ENCODE measurements at regions not wholly inside any gene's neighbourhood (a gene's known extent, or its start where the extent isn't known, plus 50 kb on each side); places are given as distances from the start of the nearest gene placed in this dataset.

GRCh38 chr18:10279471-10279870 is 175.0 kb upstream of the APCDD1 start:
- no peak for DNase-seq (ENCODE audit: low spot score)
- in situ Hi-C loops (cut with HindIII; ENCODE audit: low sequenced_read_pairs), result no loop called here

- in situ Hi-C loops (cut with HindIII; ENCODE audit: low sequenced_read_pairs), result no loop called here
- DNase-seq (ENCODE audit: low spot score), result no peak
Measured at GRCh38 chr18:10279905-10280644, 174.4 kb upstream of the APCDD1 start.

- in situ Hi-C loops (cut with HindIII; ENCODE audit: low sequenced_read_pairs), result no loop called here
- no peak for DNase-seq (ENCODE audit: low spot score)
Measured at GRCh38 chr18:10284540-10285282, 169.7 kb upstream of the APCDD1 start.

GRCh38 chr18:10285283-10285640 is 169.2 kb upstream of the APCDD1 start:
- DNase-seq (ENCODE audit: low spot score), result no peak
- in situ Hi-C loops (cut with HindIII; ENCODE audit: low sequenced_read_pairs), result no loop called here

- in situ Hi-C loops (cut with HindIII; ENCODE audit: low sequenced_read_pairs), result no loop called here
- no peak for DNase-seq (ENCODE audit: low spot score)
Measured at GRCh38 chr18:10286580-10287150, 167.8 kb upstream of the APCDD1 start.

DNA sequence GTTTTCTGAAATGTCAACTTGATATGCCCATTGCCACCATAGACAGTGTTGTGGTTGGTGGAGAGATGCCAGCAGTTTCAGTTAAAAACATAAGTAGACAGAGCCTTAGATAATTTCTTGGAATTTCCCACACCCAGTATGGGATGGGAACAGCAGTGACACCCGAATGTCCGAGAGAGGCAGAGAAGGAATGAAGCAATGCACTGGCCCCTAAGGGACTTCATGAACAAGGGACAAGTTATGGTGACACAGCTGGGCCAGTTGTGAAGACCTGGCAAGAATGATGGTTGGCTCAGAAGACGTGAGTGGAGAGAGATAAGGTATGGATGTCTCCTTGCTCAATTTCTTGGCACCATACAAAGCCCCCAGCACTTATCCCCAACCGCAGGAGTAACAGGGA is 165.2 kb upstream of the APCDD1 start:
- in situ Hi-C loops (cut with HindIII; ENCODE audit: low sequenced_read_pairs), result no loop called here
- DNase-seq (ENCODE audit: low spot score), result no peak

- in situ Hi-C loops (cut with HindIII; ENCODE audit: low sequenced_read_pairs), result no loop called here
Measured at GRCh38 chr18:10289951-10290637, 164.3 kb upstream of the APCDD1 start.

GRCh38 chr18:10290638-10291235 is 163.7 kb upstream of the APCDD1 start:
- no peak for DNase-seq (ENCODE audit: low spot score)

More at GRCh38 chr18:10289951-10290637, 164.3 kb upstream of the APCDD1 start:
- no peak for DNase-seq (ENCODE audit: low spot score)

GRCh38 chr18:10291568-10291981 is 162.9 kb upstream of the APCDD1 start:
- in situ Hi-C loops (cut with HindIII; ENCODE audit: low sequenced_read_pairs), result no loop called here

More at GRCh38 chr18:10290638-10291235, 163.7 kb upstream of the APCDD1 start:
- in situ Hi-C loops (cut with HindIII; ENCODE audit: low sequenced_read_pairs), result no loop called here

DNA sequence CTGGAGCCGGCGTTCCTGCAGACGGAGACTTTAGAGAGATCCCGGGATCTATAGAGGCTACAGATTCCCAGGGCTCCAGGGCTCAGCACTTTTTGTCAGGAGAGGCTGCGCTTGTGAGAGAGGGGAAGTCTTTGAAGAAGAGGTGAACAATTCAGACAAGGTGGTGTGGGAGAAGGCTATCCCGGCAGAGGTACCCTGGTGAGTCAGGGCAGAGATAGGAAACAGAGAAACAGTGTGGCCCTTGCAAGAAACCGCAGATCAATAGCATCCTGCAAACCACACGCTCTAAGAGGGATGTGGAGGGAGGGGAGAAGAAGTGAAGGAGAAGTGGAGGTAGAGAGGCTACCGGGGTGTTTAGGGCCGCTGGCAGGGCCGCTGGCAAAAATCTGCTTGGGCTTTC is 160.5 kb upstream of the APCDD1 start:
- in situ Hi-C loops (cut with HindIII; ENCODE audit: low sequenced_read_pairs), result no loop called here
- DNase-seq (ENCODE audit: low spot score), result no peak

More at GRCh38 chr18:10291568-10291981, 162.9 kb upstream of the APCDD1 start:
- no peak for DNase-seq (ENCODE audit: low spot score)

GRCh38 chr18:10295751-10296150 is 158.7 kb upstream of the APCDD1 start:
- in situ Hi-C loops (cut with HindIII; ENCODE audit: low sequenced_read_pairs), result no loop called here
- no peak for DNase-seq (ENCODE audit: low spot score)

DNA sequence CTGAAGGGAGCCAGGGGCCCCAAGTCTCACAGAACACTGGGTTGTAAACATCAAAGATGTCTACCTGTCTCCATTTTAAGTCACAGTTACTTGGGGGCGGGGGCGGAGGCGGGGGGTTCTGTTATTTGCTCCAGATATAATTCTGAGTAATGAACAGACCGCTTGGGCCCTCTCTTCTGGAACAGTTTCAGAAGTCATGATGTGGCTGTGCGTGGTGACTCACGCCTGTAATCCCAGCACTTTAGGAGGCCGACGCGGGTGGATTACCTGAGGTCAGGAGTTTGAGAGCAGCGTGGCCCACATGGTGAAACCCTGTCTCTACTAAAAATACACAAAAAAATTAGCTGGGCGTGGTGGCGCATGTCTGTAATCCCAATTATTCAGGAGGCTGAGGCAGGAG is 157.9 kb upstream of the APCDD1 start:
- in situ Hi-C loops (cut with HindIII; ENCODE audit: low sequenced_read_pairs), result no loop called here
- no peak for DNase-seq (ENCODE audit: low spot score)

DNA sequence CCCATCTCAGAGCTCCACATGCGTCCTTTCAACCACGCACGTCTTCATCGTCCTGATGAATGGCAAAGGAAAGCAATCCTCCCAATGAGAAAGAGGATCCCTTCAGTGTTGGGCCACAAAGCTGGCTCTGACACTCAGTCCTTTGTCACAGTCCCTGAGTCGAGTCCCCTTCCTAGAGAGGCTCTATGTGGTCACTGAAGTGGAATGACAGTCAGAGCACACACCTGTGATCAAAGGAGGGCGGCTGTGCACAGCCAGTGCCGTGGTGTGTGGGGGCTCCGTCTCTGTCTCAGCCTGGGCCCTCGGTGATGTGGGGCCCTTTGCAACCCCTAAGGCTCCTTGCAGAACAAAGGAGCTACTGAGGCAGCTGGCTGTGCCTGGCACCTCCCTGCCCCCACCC is 157.3 kb upstream of the APCDD1 start:
- DNase-seq (ENCODE audit: low spot score), result no peak
- in situ Hi-C loops (cut with HindIII; ENCODE audit: low sequenced_read_pairs), result no loop called here

DNA sequence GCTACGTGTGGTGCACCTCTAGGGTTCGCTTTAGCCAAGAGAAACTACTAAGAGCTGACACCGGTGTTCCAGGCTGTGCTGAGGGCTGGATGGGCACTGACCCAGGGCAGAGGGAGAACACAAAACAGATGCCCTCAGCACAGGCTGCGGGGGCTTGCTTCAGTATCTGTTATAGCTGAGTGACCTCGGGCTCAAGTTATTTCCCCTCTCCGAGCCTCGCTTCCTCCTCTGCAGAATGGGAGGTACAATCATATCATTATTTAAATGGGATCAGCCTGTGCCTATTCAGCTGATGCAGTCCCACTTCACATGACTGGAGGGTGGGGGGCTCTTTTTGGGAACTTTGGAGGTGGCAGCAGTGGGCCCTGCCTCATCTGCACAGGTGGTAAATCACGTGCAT is 156.1 kb upstream of the APCDD1 start:
- in situ Hi-C loops (cut with HindIII; ENCODE audit: low sequenced_read_pairs), result no loop called here

GRCh38 chr18:10299643-10300042 is 154.8 kb upstream of the APCDD1 start:
- in situ Hi-C loops (cut with HindIII; ENCODE audit: low sequenced_read_pairs), result no loop called here
- DNase-seq (ENCODE audit: low spot score), result no peak

More for the DNA sequence above, 156.1 kb upstream of the APCDD1 start:
- no peak for DNase-seq (ENCODE audit: low spot score)

DNA sequence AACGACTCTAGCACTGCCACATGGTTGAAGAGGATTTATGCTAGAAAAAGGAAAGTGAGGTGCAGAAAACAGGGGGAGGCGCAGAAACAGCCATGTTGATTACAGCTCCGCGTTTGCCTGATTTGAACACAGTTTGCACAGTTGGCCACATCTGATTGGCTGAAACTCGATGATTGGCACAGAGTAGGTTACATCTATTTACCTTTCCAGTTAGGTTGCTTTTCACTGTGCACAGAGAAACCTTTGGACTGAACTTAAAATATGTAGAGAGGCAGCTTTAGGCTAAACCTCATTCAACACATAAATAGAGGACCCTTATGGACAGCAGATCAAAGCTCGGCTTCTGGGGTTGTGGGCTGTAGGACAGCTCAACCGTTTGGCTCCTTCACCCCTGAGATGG is 153.7 kb upstream of the APCDD1 start:
- in situ Hi-C loops (cut with HindIII; ENCODE audit: low sequenced_read_pairs), result no loop called here
- no peak for DNase-seq (ENCODE audit: low spot score)

DNA sequence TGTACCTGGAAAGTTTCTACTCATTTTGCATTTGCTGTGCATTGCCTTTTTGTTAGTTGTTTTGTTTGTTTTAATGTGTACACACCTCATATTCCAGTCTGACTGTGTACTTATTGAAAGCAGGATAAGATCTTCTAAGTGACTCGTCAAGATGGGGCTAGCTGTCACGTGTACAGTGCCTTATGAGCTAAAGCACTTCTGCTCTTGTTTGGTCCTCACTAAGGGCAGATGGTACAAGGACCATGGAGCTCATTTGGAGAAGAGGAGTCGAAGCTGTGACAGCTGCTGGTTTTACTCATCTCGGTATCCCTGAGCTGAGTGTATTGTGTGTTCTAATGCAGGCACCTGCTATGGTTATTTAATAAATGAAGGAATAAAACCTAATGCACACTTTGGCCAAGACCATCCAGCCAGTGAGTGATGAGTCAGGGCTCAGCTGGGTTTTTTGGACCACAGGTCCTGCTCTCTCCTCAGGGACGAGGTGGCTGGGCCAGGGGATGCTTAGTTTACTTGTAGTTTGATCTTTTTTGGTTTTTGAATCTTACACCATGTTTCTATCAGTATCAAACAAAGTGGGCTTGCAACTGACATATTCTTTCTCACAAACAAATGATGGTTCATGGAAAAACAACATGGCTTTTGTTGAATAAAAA is 152.5 kb upstream of the APCDD1 start:
- no peak for DNase-seq (ENCODE audit: low spot score)
- in situ Hi-C loops (cut with HindIII; ENCODE audit: low sequenced_read_pairs), result no loop called here

DNA sequence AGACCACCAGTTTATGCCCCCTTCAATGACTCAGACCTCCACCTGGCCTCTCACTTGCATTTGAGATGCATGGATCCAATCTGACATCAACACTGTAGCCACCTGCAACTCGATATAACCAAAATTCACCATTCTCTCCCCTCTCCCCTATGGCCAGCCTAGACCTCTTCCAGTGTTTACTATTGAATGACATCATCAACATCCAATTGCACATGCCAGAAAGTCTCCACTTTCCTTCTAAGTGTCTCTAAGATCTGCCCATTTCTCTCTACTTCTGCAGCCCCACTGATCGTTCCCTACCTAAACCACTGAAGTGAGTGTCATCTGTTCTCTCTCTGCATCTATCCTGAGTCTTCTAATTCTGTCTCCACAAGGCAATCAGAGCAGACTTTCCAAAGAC is 151.3 kb upstream of the APCDD1 start:
- DNase-seq (ENCODE audit: low spot score), result no peak
- in situ Hi-C loops (cut with HindIII; ENCODE audit: low sequenced_read_pairs), result no loop called here

DNA sequence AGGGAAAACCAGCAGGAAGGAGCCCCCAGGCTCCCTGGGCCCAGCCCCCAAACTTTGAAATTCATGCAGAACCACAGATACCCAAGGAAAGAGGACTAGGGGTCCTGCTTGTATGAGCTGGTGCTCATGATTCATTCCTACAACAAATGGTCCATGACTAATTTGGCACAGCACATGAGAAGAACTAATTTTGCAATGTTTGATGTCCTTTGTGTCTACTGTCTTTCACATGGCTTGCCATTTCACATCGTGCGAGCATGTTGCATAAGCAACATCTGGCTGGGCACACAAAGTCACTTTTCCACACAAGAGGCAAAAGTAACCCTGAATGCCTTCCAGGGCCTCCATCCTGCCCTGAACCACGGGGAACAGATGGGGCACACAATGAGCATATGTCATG is 149.6 kb upstream of the APCDD1 start:
- no peak for DNase-seq (ENCODE audit: low spot score)
- in situ Hi-C loops (cut with HindIII; ENCODE audit: low sequenced_read_pairs), result no loop called here

Measured in G401 (cell line).